Keratinocyte (primary cell): ENCODE measurements at regions not wholly inside any gene's neighbourhood (a gene's known extent, or its start where the extent isn't known, plus 50 kb on each side); places are given as distances from the start of the nearest gene placed in this dataset.
A peak's percentile ranks its signal among the peaks of the same experiment; 100 is the strongest.

Source experiments
- DNase-seq: peaks from one replicate; pipeline ENCODE4 v3.0.0-alpha.2; 2011; ENCODE audit warnings: low read depth, missing footprints, low spot score
- FAIRE-seq: peaks from 2 replicates; lab custom pipeline; 2011; peaks lifted over from hg19 to GRCh38; lab: Jason Lieb, UNC
- H2AFZ ChIP-seq: 2 replicates; pipeline ENCODE4 v1.6.0; 2012; ENCODE audit warnings: low read length, control low read depth, inconsistent platforms; ENCODE audit not compliant: control insufficient read depth
- H3K27ac ChIP-seq: 2 replicates; pipeline ENCODE4 v1.5.1; 2011; ENCODE audit warnings: low read length; ENCODE audit not compliant: control insufficient read depth, insufficient read depth
- H3K27me3 ChIP-seq: 3 replicates; pipeline ENCODE4 v1.6.0; 2011; ENCODE audit warnings: low read length; ENCODE audit not compliant: control insufficient read depth, insufficient read depth; ENCODE audit errors: extremely low read depth
- H3K36me3 ChIP-seq, 2 experiments: 2 replicates in 1 of 2; 3 replicates in 1 of 2; pipeline ENCODE4 v1.5.1; 2011; ENCODE audit warnings: low read length in 2 of 2, mild to moderate bottlenecking in 1 of 2; ENCODE audit not compliant: control insufficient read depth in 2 of 2, insufficient read depth in 2 of 2; ENCODE audit errors: extremely low read depth in 1 of 2
- H3K4me1 ChIP-seq: 3 replicates; pipeline ENCODE4 v1.5.1; 2011; ENCODE audit warnings: low read length; ENCODE audit not compliant: control insufficient read depth, insufficient read depth; ENCODE audit errors: extremely low read depth
- H3K4me2 ChIP-seq: 3 replicates; pipeline ENCODE4 v1.6.0; 2011; ENCODE audit warnings: low read depth, low read length; ENCODE audit not compliant: control insufficient read depth, insufficient read depth; ENCODE audit errors: extremely low read depth
- H3K4me3 ChIP-seq, 3 experiments: fragments of 200-600 bp in 1 of 3; sonication (generic) in 1 of 3; 2 replicates in 2 of 3; 3 replicates in 1 of 3; pipeline ENCODE4 v1.5.1; 2011 to 2016; ENCODE audit warnings: low read length in 3 of 3, mild to moderate bottlenecking in 3 of 3, control low read depth in 2 of 3, inconsistent platforms in 1 of 3, low read depth in 1 of 3, mixed read lengths in 1 of 3, mixed run types in 1 of 3, moderate library complexity in 1 of 3; ENCODE audit not compliant: control insufficient read depth in 2 of 3, insufficient read depth in 2 of 3; ENCODE audit errors: extremely low read depth in 1 of 3
- H3K79me2 ChIP-seq: 2 replicates; pipeline ENCODE4 v1.6.0; 2012; ENCODE audit warnings: low read length; ENCODE audit not compliant: control insufficient read depth, insufficient read depth
- H3K9ac ChIP-seq: 3 replicates; pipeline ENCODE4 v1.6.0; 2011; ENCODE audit warnings: low read length; ENCODE audit not compliant: control insufficient read depth, insufficient read depth; ENCODE audit errors: extremely low read depth
- H3K9me1 ChIP-seq: 3 replicates; pipeline ENCODE4 v1.6.0; 2011; ENCODE audit warnings: low read length; ENCODE audit not compliant: control insufficient read depth, insufficient read depth; ENCODE audit errors: extremely low read depth
- H3K9me3 ChIP-seq: 2 replicates; pipeline ENCODE4 v1.5.1; 2012; ENCODE audit warnings: low read depth, low read length; ENCODE audit not compliant: control insufficient read depth
- H4K20me1 ChIP-seq: 3 replicates; pipeline ENCODE4 v1.6.0; 2011; ENCODE audit warnings: low read length; ENCODE audit not compliant: control insufficient read depth, insufficient read depth; ENCODE audit errors: extremely low read depth
- EZH2 ChIP-seq: IDR thresholded peaks from one replicate; pipeline ENCODE4 v1.6.1; 2012; ENCODE audit warnings: inconsistent platforms, mild to moderate bottlenecking, low read length, moderate library complexity
- dilution Hi-C: fragments of 300-500 bp; cut with MboI; formaldehyde crosslinking; loops from one replicate; pipeline ENCODE4 v1.7.0; 2020; ENCODE audit warnings: low sequenced_read_pairs; ENCODE audit not compliant: extremely low pct_ligation_motif_present
- TF ChIP-seq, protein P1 (sequence below), 3 experiments: IDR thresholded peaks in 1 of 3; conservative IDR thresholded peaks in 1 of 3; optimal IDR thresholded peaks in 1 of 3; 2 replicates in 2 of 3; 3 replicates in 1 of 3; pipeline versions ENCODE3 to v1.5.1; 2011; ENCODE audit warnings: low read length in 3 of 3, mild to moderate bottlenecking in 3 of 3, moderate library complexity in 2 of 3, control low read depth in 1 of 3, inconsistent platforms in 1 of 3; ENCODE audit not compliant: insufficient read depth in 2 of 3; ENCODE audit errors: extremely low read depth in 1 of 3

DNA sequence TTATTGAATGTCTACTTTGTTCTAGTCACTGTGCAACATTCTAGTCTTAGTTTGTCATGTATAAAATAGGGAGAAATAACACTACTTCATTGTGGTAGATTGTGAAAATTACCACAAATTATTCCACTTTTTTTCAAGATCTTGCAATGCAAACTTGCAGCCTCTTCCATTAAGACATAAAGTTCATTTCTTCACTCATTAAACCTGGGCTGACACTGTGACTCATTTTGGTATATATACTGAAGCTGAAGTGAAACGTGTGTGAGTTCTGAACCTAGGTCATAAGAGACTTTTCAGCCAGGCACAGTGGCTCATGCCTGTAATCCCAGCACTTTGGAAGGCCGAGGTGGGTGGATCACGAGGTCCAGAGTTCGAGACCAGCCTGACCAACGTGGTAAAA lies 329.0 kb downstream of the BCKDHB start:
- Histone ChIP-seq H3K27ac (no peak overlapping the region), H3K9me1 (no peaks in the 10 kb centered on the region), H3K4me1 (peaks cover 26% of the 10 kb centered on the region), H3K9me3 (no peaks in the 10 kb centered on the region), H3K27me3 (no peaks in the 10 kb centered on the region), H4K20me1 (no peaks in the 10 kb centered on the region), H3K79me2 (no peaks in the 10 kb centered on the region), H3K36me3 (no peaks in the 10 kb centered on the region), H3K4me3 (no peak overlapping the region), H3K4me2 (no peak overlapping the region), H3K9ac (no peak overlapping the region), H2AFZ (no peak overlapping the region)
- dilution Hi-C loops = no loop called here
- DNase-seq = no peak
- no peak for FAIRE-seq
- TF ChIP-seq EZH2 = no peak
- TF ChIP-seq, protein P1, sequence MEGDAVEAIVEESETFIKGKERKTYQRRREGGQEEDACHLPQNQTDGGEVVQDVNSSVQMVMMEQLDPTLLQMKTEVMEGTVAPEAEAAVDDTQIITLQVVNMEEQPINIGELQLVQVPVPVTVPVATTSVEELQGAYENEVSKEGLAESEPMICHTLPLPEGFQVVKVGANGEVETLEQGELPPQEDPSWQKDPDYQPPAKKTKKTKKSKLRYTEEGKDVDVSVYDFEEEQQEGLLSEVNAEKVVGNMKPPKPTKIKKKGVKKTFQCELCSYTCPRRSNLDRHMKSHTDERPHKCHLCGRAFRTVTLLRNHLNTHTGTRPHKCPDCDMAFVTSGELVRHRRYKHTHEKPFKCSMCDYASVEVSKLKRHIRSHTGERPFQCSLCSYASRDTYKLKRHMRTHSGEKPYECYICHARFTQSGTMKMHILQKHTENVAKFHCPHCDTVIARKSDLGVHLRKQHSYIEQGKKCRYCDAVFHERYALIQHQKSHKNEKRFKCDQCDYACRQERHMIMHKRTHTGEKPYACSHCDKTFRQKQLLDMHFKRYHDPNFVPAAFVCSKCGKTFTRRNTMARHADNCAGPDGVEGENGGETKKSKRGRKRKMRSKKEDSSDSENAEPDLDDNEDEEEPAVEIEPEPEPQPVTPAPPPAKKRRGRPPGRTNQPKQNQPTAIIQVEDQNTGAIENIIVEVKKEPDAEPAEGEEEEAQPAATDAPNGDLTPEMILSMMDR (optimal IDR thresholded peaks at IDR 0.05 in 1 of 3, IDR thresholded peaks at IDR 0.05 in 1 of 3, conservative IDR thresholded peaks at IDR 0.05 in 1 of 3; ENCODE audit: extremely low read depth in 1 of 3, insufficient read depth in 2 of 3, low read length in 3 of 3) = no peak

DNA sequence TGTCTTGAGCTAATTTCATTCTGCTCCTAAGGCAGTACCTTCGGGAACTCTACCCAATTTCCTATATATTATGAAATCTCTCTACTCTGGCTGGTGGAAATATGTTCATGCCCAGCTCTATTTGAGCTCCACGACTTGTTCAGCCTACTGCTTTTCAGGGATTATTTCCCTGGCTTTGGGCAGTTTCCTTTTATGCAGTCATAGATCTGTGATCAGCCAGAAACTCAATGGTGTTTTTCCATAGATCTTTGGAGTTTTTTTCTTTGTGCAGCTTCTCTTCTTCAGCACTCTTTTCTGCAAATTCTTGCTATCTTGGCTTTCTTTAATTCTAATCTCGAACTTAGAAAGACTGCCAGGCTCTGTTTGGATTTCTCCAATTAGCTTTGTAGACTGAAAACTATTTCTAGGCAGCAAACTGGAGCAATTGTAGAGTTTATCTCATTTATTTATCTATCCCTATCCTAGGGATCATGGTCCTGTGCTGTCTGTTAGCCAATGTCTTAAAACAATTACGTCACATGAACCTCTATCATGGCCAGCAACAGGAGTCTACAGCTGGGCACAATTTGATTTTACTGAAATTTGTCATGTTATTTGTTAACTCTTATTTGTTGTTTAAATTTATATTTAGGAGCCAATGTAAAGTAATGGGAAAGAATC lies 328.4 kb downstream of the BCKDHB start:
- Histone ChIP-seq H3K9me3 (no peaks in the 10 kb centered on the region), H3K4me2 (no peak overlapping the region)
- DNase-seq = no peak

More for the DNA sequence above, 328.4 kb downstream of the BCKDHB start:
- peak; percentile 36 for FAIRE-seq
- H2AFZ ChIP-seq = no peak overlapping the region
- H3K4me1 ChIP-seq = peaks cover 19% of the 10 kb centered on the region
- H3K9ac ChIP-seq = no peak overlapping the region
- TF ChIP-seq EZH2 = no peak
- TF ChIP-seq, protein P1 (optimal IDR thresholded peaks at IDR 0.05 in 1 of 3, IDR thresholded peaks at IDR 0.05 in 1 of 3, conservative IDR thresholded peaks at IDR 0.05 in 1 of 3; ENCODE audit: extremely low read depth in 1 of 3, insufficient read depth in 2 of 3, low read length in 3 of 3) = no peak
- no peaks in the 10 kb centered on the region for H4K20me1 ChIP-seq
- no peaks in the 10 kb centered on the region for H3K9me1 ChIP-seq
- H3K36me3 ChIP-seq = no peaks in the 10 kb centered on the region
- H3K27me3 ChIP-seq = no peaks in the 10 kb centered on the region
- H3K27ac ChIP-seq = no peak overlapping the region
- H3K4me3 ChIP-seq = no peak overlapping the region
- no peaks in the 10 kb centered on the region for H3K79me2 ChIP-seq
- dilution Hi-C loops = no loop called here
